ENCODE measurements at regions not wholly inside any gene's neighbourhood (a gene's known extent, or its start where the extent isn't known, plus 50 kb on each side); places are given as distances from the start of the nearest gene placed in this dataset.

GRCh38 chr4:38383646-38384121, 280.3 kb upstream of the KLF3 start:
- Histone ChIP-seq H3K27me3 (ENCODE audit: control insufficient read depth, insufficient read depth, low read length) (no peaks in the 10 kb centered on the region), H3K27ac (peak overlapping the region; percentile 24), H3K9me3 (ENCODE audit: control insufficient read depth, low read length) (no peaks in the 10 kb centered on the region), H3K36me3 (ENCODE audit: control insufficient read depth, insufficient read depth, low read length) (no peaks in the 10 kb centered on the region), H2AFZ (no peak overlapping the region), H3K4me2 (ENCODE audit: low read length) (no peak overlapping the region), H3K4me1 (peaks cover 23% of the 10 kb centered on the region), H3K79me2 (no peaks in the 10 kb centered on the region), H3K9ac (no peak overlapping the region), H3K4me3 (ENCODE audit: low read depth, low read length) (no peak overlapping the region)
- TF ChIP-seq CTCF (IDR thresholded peaks at IDR 0.05), result no peak

- Histone ChIP-seq H3K4me1 (peaks cover 23% of the 10 kb centered on the region), H3K4me2 (ENCODE audit: low read length) (no peak overlapping the region), H3K79me2 (no peaks in the 10 kb centered on the region), H3K27me3 (ENCODE audit: control insufficient read depth, insufficient read depth, low read length) (no peaks in the 10 kb centered on the region), H3K4me3 (ENCODE audit: low read depth, low read length) (no peak overlapping the region), H3K27ac (peak overlapping the region; percentile 49), H2AFZ (no peak overlapping the region), H3K36me3 (ENCODE audit: control insufficient read depth, insufficient read depth, low read length) (no peaks in the 10 kb centered on the region), H3K9me3 (ENCODE audit: control insufficient read depth, low read length) (no peaks in the 10 kb centered on the region), H3K9ac (no peak overlapping the region)
- TF ChIP-seq CTCF (IDR thresholded peaks at IDR 0.05), result no peak
Observed at GRCh38 chr4:38385093-38386004, 278.6 kb upstream of the KLF3 start.

DNA sequence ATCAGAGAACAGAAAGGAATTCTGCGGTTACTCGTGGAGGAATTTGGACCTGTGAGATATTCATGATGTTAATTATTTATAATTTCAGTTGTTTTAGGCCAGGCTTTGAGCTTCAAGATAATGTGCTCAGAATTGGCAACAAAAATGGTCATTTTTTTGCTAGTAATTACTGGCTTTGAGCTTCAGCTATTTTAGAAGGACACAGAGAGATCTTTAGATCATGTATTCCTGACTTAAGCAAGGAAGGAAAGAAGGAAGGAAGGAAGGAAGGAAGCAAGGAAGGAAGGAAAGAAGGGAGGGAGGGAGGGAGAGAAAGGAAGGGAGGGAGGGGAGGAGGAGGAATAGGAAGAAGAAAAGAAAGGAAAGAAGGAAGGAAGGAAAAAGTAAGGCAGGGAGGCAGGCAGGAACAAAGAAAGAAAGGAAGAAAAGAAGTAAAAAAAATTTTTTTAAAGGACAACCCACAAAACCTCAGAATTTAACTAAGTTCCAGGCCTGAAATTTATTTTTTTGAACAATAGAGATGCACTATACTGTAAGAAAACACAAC, 277.9 kb upstream of the KLF3 start:
- no peak overlapping the region for H2AFZ ChIP-seq
- no peak for TF ChIP-seq CTCF (IDR thresholded peaks at IDR 0.05)
- H3K9me3 ChIP-seq (ENCODE audit: control insufficient read depth, low read length), result no peaks in the 10 kb centered on the region
- H3K4me3 ChIP-seq (ENCODE audit: low read depth, low read length), result no peak overlapping the region
- H3K4me1 ChIP-seq, result peaks cover 23% of the 10 kb centered on the region
- H3K36me3 ChIP-seq (ENCODE audit: control insufficient read depth, insufficient read depth, low read length), result no peaks in the 10 kb centered on the region
- no peaks in the 10 kb centered on the region for H3K27me3 ChIP-seq (ENCODE audit: control insufficient read depth, insufficient read depth, low read length)
- peak overlapping the region; percentile 24 for H3K27ac ChIP-seq
- no peak overlapping the region for H3K4me2 ChIP-seq (ENCODE audit: low read length)
- H3K9ac ChIP-seq, result no peak overlapping the region
- no peaks in the 10 kb centered on the region for H3K79me2 ChIP-seq

DNA sequence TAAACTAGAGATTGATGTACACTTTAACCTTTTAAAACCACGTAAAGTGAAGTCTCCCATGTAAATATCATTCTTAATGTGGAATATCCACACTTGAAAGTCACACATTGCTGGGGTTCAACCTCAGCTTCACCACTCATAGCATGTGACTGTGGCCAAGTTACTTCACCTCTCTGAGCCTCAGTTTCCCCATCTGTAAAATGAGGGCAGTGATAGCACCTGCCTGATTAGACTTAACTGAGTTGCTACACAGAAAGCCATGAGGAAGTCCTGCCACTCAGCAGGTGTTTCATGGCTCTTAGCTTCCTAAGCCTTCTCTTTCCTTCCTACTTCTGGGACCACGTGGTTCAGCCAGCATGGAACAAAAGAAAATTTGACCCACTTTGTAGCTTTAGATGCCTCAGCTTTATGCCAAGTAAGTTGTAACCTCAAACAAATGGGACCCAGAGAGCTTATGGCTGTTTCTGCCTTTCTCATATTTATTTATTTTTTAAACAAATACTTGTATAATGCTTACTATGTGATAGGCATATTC, 277.3 kb upstream of the KLF3 start:
- Histone ChIP-seq H3K36me3 (ENCODE audit: control insufficient read depth, insufficient read depth, low read length) (no peaks in the 10 kb centered on the region), H3K4me3 (ENCODE audit: low read depth, low read length) (no peak overlapping the region), H3K27ac (peak overlapping the region; percentile 42), H3K9me3 (ENCODE audit: control insufficient read depth, low read length) (no peaks in the 10 kb centered on the region), H3K9ac (no peak overlapping the region), H3K4me2 (ENCODE audit: low read length) (peak overlapping the region; percentile 43), H3K4me1 (peaks cover 23% of the 10 kb centered on the region), H3K27me3 (ENCODE audit: control insufficient read depth, insufficient read depth, low read length) (no peaks in the 10 kb centered on the region), H3K79me2 (no peaks in the 10 kb centered on the region), H2AFZ (no peak overlapping the region)
- no peak for TF ChIP-seq CTCF (IDR thresholded peaks at IDR 0.05)
